ENCODE measurements at regions not wholly inside any gene's neighbourhood (a gene's known extent, or its start where the extent isn't known, plus 50 kb on each side); places are given as distances from the start of the nearest gene placed in this dataset.
"Not testable (repeated sequence)": the region's sequence is repeated elsewhere in the genome, so short reads cannot be mapped to it uniquely, and the experiment has no call there.

DNA sequence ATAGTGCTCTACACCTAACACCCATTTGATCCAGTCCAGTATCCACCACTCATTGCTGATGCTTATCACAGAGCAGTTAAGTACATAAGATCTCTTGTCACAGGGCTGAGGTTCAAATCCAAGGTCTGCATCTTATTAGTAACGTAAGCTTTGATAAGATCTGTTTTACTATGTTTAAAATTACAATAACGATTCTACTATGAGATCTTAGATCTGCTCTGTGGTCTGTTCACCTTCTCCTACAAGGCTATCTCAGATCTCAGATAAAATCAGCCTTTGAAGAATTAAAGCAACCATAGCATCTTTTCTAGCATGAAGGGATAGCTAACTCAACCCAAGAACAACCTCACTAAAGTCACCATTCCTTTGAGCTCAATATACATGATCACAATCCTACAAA lies 431.0 kb upstream of the RORB start:
- 0% methylated on average over 1 of the region's 2 CpGs for WGBS (ENCODE audit: insufficient coverage)
- DNase-seq: no peak
- no peaks in the 10 kb centered on the region for H3K4me1 Mint-ChIP-seq

DNA sequence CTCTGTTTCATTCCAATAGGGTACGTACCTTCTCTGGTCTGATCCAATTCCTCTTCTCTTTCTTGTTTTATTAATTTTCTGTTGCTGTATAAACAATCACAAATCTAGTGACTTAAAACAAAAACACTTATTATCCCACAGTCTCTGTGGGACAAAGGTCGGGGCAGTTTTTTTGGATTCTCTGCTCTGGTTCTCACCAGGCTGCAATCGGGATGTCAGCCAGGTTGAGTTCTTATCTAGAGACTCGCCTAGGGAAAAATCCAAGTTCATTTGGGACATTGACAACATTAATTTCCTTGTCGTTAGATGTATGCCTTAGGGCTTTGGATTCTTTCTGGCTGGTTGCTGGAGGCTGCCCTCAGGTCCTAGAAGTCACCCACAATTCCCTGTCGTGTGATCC lies 430.5 kb upstream of the RORB start:
- H3K27ac Mint-ChIP-seq: no peak overlapping the region
- H3K4me1 Mint-ChIP-seq: no peaks in the 10 kb centered on the region
- Histone ChIP-seq H3K27ac (ENCODE audit: low read length) (no peak overlapping the region), H3K4me3 (ENCODE audit: control insufficient read depth in 1 of 2, extremely low read depth in 1 of 2, low read length in 1 of 2) (no peak overlapping the region), H3K9me3 (no peaks in the 10 kb centered on the region), H3K27me3 (replicated peaks in 1 of 2; ENCODE audit: control insufficient read depth in 2 of 2, extremely low read depth in 1 of 2, insufficient read depth in 2 of 2, low read length in 1 of 2) (no peaks in the 10 kb centered on the region), H3K36me3 (ENCODE audit: control insufficient read depth in 2 of 2, extremely low read depth in 1 of 2, insufficient read depth in 1 of 2, low read length in 1 of 2) (no peaks in the 10 kb centered on the region), H3K4me1 (ENCODE audit: control insufficient read depth in 1 of 2, extremely low read depth in 1 of 2, insufficient read depth in 2 of 2, low read length in 2 of 2) (no peaks in the 10 kb centered on the region)
- ChIA-PET POLR2A (no interaction called here), CTCF (no interaction called here)
- H3K4me3 Mint-ChIP-seq: no peak overlapping the region
- no peaks in the 10 kb centered on the region for H3K36me3 Mint-ChIP-seq
- H3K27me3 Mint-ChIP-seq: no peaks in the 10 kb centered on the region
- no peak for ATAC-seq (replicated peaks in 1 of 4)
- H3K9me3 Mint-ChIP-seq: peaks cover 2 to 28% (median 15%) of the 10 kb centered on the region in 3 donors
- DNase-seq: no peak
- 53% methylated on average over 3 of the region's 6 CpGs for WGBS (ENCODE audit: insufficient coverage)

More for the DNA sequence above, 431.0 kb upstream of the RORB start:
- Mint-ChIP-seq H3K27me3 (no peaks in the 10 kb centered on the region), H3K4me3 (no peak overlapping the region), H3K27ac (no peak overlapping the region), H3K9me3 (peaks cover 0 to 23% (median 10%) of the 10 kb centered on the region in 3 donors), H3K36me3 (no peaks in the 10 kb centered on the region)
- no peaks in the 10 kb centered on the region for H3K27me3 ChIP-seq (replicated peaks in 1 of 2; ENCODE audit: control insufficient read depth in 2 of 2, extremely low read depth in 1 of 2, insufficient read depth in 2 of 2, low read length in 1 of 2)
- ChIA-PET POLR2A (no interaction called here), CTCF (no interaction called here)
- H3K9me3 ChIP-seq: no peaks in the 10 kb centered on the region
- no peak for ATAC-seq (replicated peaks in 1 of 4)
- no peaks in the 10 kb centered on the region for H3K36me3 ChIP-seq (ENCODE audit: control insufficient read depth in 2 of 2, extremely low read depth in 1 of 2, insufficient read depth in 1 of 2, low read length in 1 of 2)
- no peaks in the 10 kb centered on the region for H3K4me1 ChIP-seq (ENCODE audit: control insufficient read depth in 1 of 2, extremely low read depth in 1 of 2, insufficient read depth in 2 of 2, low read length in 2 of 2)
- no peak overlapping the region for H3K4me3 ChIP-seq (ENCODE audit: control insufficient read depth in 1 of 2, extremely low read depth in 1 of 2, low read length in 1 of 2)
- no peak overlapping the region for H3K27ac ChIP-seq (ENCODE audit: low read length)

DNA sequence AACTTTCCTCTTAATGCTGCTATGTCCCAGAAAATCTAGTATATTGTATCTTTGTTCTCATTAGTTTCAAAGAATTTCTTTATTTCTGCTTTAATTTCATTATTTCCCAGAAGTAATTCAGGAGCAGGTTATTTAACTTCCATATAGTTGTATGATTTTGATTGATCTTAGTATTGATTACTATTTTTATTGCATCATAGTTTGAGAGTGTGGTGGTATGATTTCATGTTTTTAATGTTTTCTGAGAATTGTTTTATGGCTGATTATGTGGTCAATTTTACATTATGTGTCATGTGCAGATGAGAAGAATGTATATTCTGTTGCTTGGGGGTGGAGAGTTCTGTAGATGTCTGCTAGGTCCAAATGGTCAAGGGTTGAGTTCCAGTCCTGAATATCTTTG lies 425.6 kb upstream of the RORB start:
- ChIA-PET CTCF (no interaction called here), POLR2A (no interaction called here)
- DNase-seq: no peak
- Histone ChIP-seq H3K27me3 (replicated peaks in 1 of 2; ENCODE audit: control insufficient read depth in 2 of 2, extremely low read depth in 1 of 2, insufficient read depth in 2 of 2, low read length in 1 of 2) (no peaks in the 10 kb centered on the region), H3K36me3 (ENCODE audit: control insufficient read depth in 2 of 2, extremely low read depth in 1 of 2, insufficient read depth in 1 of 2, low read length in 1 of 2) (no peaks in the 10 kb centered on the region), H3K9me3 (no peaks in the 10 kb centered on the region), H3K27ac (ENCODE audit: low read length) (no peak overlapping the region), H3K4me3 (ENCODE audit: control insufficient read depth in 1 of 2, extremely low read depth in 1 of 2, low read length in 1 of 2) (no peak overlapping the region), H3K4me1 (ENCODE audit: control insufficient read depth in 1 of 2, extremely low read depth in 1 of 2, insufficient read depth in 2 of 2, low read length in 2 of 2) (no peaks in the 10 kb centered on the region)
- H3K27me3 Mint-ChIP-seq: no peaks in the 10 kb centered on the region
- H3K9me3 Mint-ChIP-seq: peaks cover 4 to 22% (median 15%) of the 10 kb centered on the region in 3 donors
- H3K36me3 Mint-ChIP-seq: no peaks in the 10 kb centered on the region
- no peak overlapping the region for H3K4me3 Mint-ChIP-seq
- ATAC-seq (replicated peaks in 1 of 4): no peak
- no peak overlapping the region for H3K27ac Mint-ChIP-seq
- H3K4me1 Mint-ChIP-seq: no peaks in the 10 kb centered on the region

DNA sequence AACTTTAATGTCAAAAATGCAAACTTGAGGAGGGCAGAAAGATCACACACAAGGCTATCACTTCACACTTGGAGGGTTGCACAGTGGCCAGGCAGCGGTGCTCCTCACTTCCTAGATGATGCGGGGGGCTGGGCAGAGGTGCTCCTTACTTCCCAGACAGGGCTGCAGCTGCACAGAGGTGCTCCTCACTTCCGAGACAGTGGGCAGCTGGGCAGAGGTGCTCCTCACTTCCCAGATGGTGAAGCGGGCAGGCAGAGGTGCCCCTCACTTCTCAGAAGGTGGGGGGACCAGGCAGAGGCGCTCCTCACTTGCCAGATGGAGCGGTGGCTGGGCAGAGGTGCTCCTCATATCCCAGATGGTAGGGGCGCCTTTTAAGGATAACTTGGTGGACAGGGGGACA lies 423.2 kb upstream of the RORB start:
- Mint-ChIP-seq H3K9me3 (peaks cover 6 to 22% (median 16%) of the 10 kb centered on the region in 3 donors), H3K36me3 (no peaks in the 10 kb centered on the region), H3K4me3 (no peak overlapping the region), H3K27me3 (no peaks in the 10 kb centered on the region), H3K4me1 (no peaks in the 10 kb centered on the region), H3K27ac (no peak overlapping the region)
- ATAC-seq (replicated peaks in 1 of 4): no peak
- no peaks in the 10 kb centered on the region for H3K36me3 ChIP-seq (ENCODE audit: control insufficient read depth in 2 of 2, extremely low read depth in 1 of 2, insufficient read depth in 1 of 2, low read length in 1 of 2)
- ChIA-PET POLR2A (no interaction called here), CTCF (no interaction called here)
- no peak overlapping the region for H3K4me3 ChIP-seq (ENCODE audit: control insufficient read depth in 1 of 2, extremely low read depth in 1 of 2, low read length in 1 of 2)
- no peak overlapping the region for H3K27ac ChIP-seq (ENCODE audit: low read length)
- H3K9me3 ChIP-seq: no peaks in the 10 kb centered on the region
- WGBS (ENCODE audit: insufficient coverage): 95% methylated on average over 5 of the region's 7 CpGs
- no peaks in the 10 kb centered on the region for H3K27me3 ChIP-seq (replicated peaks in 1 of 2; ENCODE audit: control insufficient read depth in 2 of 2, extremely low read depth in 1 of 2, insufficient read depth in 2 of 2, low read length in 1 of 2)
- no peak for DNase-seq
- no peaks in the 10 kb centered on the region for H3K4me1 ChIP-seq (ENCODE audit: control insufficient read depth in 1 of 2, extremely low read depth in 1 of 2, insufficient read depth in 2 of 2, low read length in 2 of 2)

DNA sequence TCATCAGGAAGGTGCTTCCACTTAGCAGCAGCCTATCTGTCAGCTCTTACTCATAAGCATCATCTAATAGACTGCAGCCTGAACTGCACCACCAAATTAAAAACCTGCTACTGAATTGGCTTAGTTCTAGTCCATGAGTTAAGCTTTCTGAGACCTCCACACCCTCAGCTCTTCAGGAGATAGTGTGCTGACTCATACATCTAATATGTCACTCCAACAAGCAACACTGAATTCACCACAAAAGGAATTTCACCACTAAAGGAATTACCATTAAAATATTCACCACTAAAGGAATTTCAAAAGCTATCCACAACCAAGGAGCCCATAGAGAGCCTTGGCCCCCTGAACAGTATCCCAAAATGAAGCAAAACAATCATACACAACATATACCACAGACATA lies 418.5 kb upstream of the RORB start:
- H3K27me3 Mint-ChIP-seq: no peaks in the 10 kb centered on the region

DNA sequence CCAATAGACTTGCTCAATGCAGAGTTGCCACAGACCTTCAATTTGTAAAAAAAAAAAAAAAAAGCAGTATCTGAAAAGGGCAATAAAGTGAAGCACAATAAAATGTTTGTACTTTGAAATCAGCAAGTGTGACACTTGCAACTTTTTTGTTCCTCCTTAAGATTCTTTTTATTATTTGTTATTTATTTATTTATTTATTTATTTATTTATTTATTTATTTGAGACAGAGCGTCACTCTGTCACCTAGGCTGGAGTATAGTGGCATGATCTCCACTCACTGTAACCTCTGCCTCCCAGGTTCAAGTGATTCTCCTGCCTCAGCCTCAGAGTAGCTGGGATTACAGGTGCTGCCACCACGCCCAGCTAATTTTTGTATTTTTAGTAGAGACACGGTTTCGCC lies 416.5 kb upstream of the RORB start:
- H3K36me3 Mint-ChIP-seq; DNase-seq; H3K27me3 Mint-ChIP-seq; H3K4me3 ChIP-seq (ENCODE audit: control insufficient read depth in 1 of 2, extremely low read depth in 1 of 2, low read length in 1 of 2); H3K27me3 ChIP-seq (replicated peaks in 1 of 2; ENCODE audit: control insufficient read depth in 2 of 2, extremely low read depth in 1 of 2, insufficient read depth in 2 of 2, low read length in 1 of 2); ATAC-seq (replicated peaks in 1 of 4); H3K9me3 ChIP-seq; H3K4me3 Mint-ChIP-seq; H3K4me1 Mint-ChIP-seq; POLR2A ChIA-PET; H3K27ac Mint-ChIP-seq; H3K4me1 ChIP-seq (ENCODE audit: control insufficient read depth in 1 of 2, extremely low read depth in 1 of 2, insufficient read depth in 2 of 2, low read length in 2 of 2); CTCF ChIA-PET; H3K27ac ChIP-seq (ENCODE audit: low read length); H3K36me3 ChIP-seq (ENCODE audit: control insufficient read depth in 2 of 2, extremely low read depth in 1 of 2, insufficient read depth in 1 of 2, low read length in 1 of 2): not testable (repeated sequence)
- H3K9me3 Mint-ChIP-seq: peaks cover 2 to 15% (median 8%) of the 10 kb centered on the region in 3 donors
- 94% methylated on average over 3 of the region's 4 CpGs for WGBS (ENCODE audit: insufficient coverage)

More for the DNA sequence above, 418.5 kb upstream of the RORB start:
- peaks cover 2 to 15% (median 8%) of the 10 kb centered on the region in 3 donors for H3K9me3 Mint-ChIP-seq
- H3K27ac Mint-ChIP-seq: no peak overlapping the region
- Histone ChIP-seq H3K27me3 (replicated peaks in 1 of 2; ENCODE audit: control insufficient read depth in 2 of 2, extremely low read depth in 1 of 2, insufficient read depth in 2 of 2, low read length in 1 of 2) (no peaks in the 10 kb centered on the region), H3K4me3 (ENCODE audit: control insufficient read depth in 1 of 2, extremely low read depth in 1 of 2, low read length in 1 of 2) (no peak overlapping the region), H3K4me1 (ENCODE audit: control insufficient read depth in 1 of 2, extremely low read depth in 1 of 2, insufficient read depth in 2 of 2, low read length in 2 of 2) (no peaks in the 10 kb centered on the region), H3K9me3 (no peaks in the 10 kb centered on the region), H3K27ac (ENCODE audit: low read length) (no peak overlapping the region), H3K36me3 (ENCODE audit: control insufficient read depth in 2 of 2, extremely low read depth in 1 of 2, insufficient read depth in 1 of 2, low read length in 1 of 2) (no peaks in the 10 kb centered on the region)
- H3K36me3 Mint-ChIP-seq: no peaks in the 10 kb centered on the region
- no peak overlapping the region for H3K4me3 Mint-ChIP-seq
- DNase-seq (no peak), ATAC-seq (replicated peaks in 1 of 4) (no peak)
- ChIA-PET POLR2A (no interaction called here), CTCF (interaction anchor here in 1 of 2 donors (1.4 kb wide), 1 partner anchor 14 kb away, joined by 4 read pairs; no protein-coding TSS in a partner anchor)
- no peaks in the 10 kb centered on the region for H3K4me1 Mint-ChIP-seq

DNA sequence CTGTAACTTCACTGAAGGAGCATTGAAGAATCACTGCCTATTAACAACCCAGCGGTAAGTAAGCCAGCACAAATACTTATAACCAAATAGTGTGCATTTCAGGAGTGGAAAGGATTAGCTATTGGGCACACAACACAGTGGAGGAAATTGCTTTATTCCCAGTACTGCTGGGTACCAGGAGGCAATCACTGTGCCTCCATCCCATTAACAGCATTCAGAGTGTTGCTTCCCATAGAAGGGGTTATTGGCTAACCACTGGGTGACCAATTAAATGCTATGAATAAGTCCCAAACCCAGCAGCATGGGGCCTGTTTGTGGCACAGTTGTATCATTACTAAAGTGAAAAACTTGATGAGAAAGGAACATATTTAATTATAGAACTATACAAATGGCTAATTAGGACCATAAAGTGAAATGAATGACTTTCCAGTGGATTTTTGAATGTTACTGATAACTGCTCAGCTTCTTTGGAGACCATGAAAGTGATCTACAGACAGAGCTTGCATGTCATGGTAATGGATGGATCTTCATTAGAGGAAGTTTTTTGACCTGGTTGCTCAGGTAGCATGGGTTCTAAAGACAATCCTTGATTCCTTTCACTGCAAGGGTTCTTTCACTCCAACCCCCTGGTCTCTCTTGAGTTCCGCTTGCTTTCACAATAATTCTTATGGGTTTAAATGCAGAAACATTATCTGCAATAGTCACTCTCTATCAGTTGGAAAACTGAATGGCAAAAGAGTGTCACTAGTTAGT lies 413.3 kb upstream of the RORB start:
- CTCF ChIA-PET: no interaction called here
- H3K27me3 Mint-ChIP-seq: no peaks in the 10 kb centered on the region
- no CpG with 5 or more reads among the region's 2 CpGs for WGBS (ENCODE audit: insufficient coverage)
- Histone ChIP-seq H3K27ac (ENCODE audit: low read length) (no peak overlapping the region), H3K4me3 (ENCODE audit: control insufficient read depth in 1 of 2, extremely low read depth in 1 of 2, low read length in 1 of 2) (no peak overlapping the region), H3K4me1 (ENCODE audit: control insufficient read depth in 1 of 2, extremely low read depth in 1 of 2, insufficient read depth in 2 of 2, low read length in 2 of 2) (no peaks in the 10 kb centered on the region), H3K9me3 (no peaks in the 10 kb centered on the region), H3K36me3 (ENCODE audit: control insufficient read depth in 2 of 2, extremely low read depth in 1 of 2, insufficient read depth in 1 of 2, low read length in 1 of 2) (no peaks in the 10 kb centered on the region), H3K27me3 (replicated peaks in 1 of 2; ENCODE audit: control insufficient read depth in 2 of 2, extremely low read depth in 1 of 2, insufficient read depth in 2 of 2, low read length in 1 of 2) (no peaks in the 10 kb centered on the region)
- no peaks in the 10 kb centered on the region for H3K36me3 Mint-ChIP-seq
- POLR2A ChIA-PET: no interaction called here
- H3K27ac Mint-ChIP-seq: no peak overlapping the region
- DNase-seq (no peak), ATAC-seq (replicated peaks in 1 of 4) (no peak)
- H3K4me3 Mint-ChIP-seq: no peak overlapping the region
- H3K4me1 Mint-ChIP-seq: no peaks in the 10 kb centered on the region
- peaks cover 0 to 10% (median 7%) of the 10 kb centered on the region in 3 donors for H3K9me3 Mint-ChIP-seq

Data from T-cell (primary cell).